Caco-2 (cell line): ENCODE measurements at regions not wholly inside any gene's neighbourhood (a gene's known extent, or its start where the extent isn't known, plus 50 kb on each side); places are given as distances from the start of the nearest gene placed in this dataset.

ENCODE experiments used
- BruUV-seq: library from RNA; stranded (reverse); fragments of 400-500 nt; replicated peaks from 2 replicates; lab custom pipeline; 2021; lab: Mats Ljungman, UMichigan
- CTCF ChIA-PET: fragments of 300-600 bp; sonication (Branson Sonifier 250); formaldehyde crosslinking; loops from one replicate; lab custom pipeline; 2022; ENCODE audit warnings: antibody characterized with exemption; lab: Charles Lee
- POLR2A ChIA-PET: fragments of 300-600 bp; sonication (Branson Sonifier 250); formaldehyde crosslinking; loops from one replicate; lab custom pipeline; 2022; ENCODE audit warnings: antibody characterized with exemption; lab: Charles Lee
- DNase-seq, 2 experiments: peaks; one replicate each; pipeline versions ENCODE4 v3.0.0 to v3.0.0-alpha.2; 2020 to 2022
- H3K27me3 ChIP-seq: replicated peaks from 2 replicates; pipeline ENCODE4 v1.6.0; 2011; ENCODE audit warnings: low read length; ENCODE audit not compliant: control insufficient read depth, insufficient read depth
- H3K36me3 ChIP-seq: 2 replicates; pipeline ENCODE4 v1.5.1; 2011; ENCODE audit warnings: low read length; ENCODE audit not compliant: control insufficient read depth, insufficient read depth
- H3K4me1 ChIP-seq: fragments of 250-450 bp; sonication (Bioruptor Pico); 2 replicates; pipeline ENCODE4 v1.5.1; 2020; ENCODE audit warnings: mild to moderate bottlenecking
- H3K4me3 ChIP-seq: 2 replicates; pipeline ENCODE4 v1.5.1; 2011; ENCODE audit warnings: low read depth, mild to moderate bottlenecking, control low read depth, low read length
- H3K9me3 ChIP-seq: fragments of 250-450 bp; sonication (Bioruptor Pico); 2 replicates; pipeline ENCODE4 v1.5.1; 2020; ENCODE audit warnings: mild to moderate bottlenecking, moderate library complexity
- H3K27ac Mint-ChIP-seq: one replicate; pipeline ENCODE4 v1.8.0; 2022; ENCODE audit warnings: mixed read lengths; ENCODE audit not compliant: unreplicated experiment
- H3K27me3 Mint-ChIP-seq: one replicate; pipeline ENCODE4 v1.8.0; 2022; ENCODE audit warnings: mixed read lengths; ENCODE audit not compliant: insufficient read depth, unreplicated experiment
- H3K36me3 Mint-ChIP-seq: one replicate; pipeline ENCODE4 v1.8.0; 2022; ENCODE audit warnings: mild to moderate bottlenecking, mixed read lengths; ENCODE audit not compliant: insufficient read depth, unreplicated experiment
- H3K4me1 Mint-ChIP-seq: one replicate; pipeline ENCODE4 v1.8.0; 2022; ENCODE audit warnings: low read depth, mixed read lengths; ENCODE audit not compliant: unreplicated experiment
- H3K4me3 Mint-ChIP-seq: one replicate; pipeline ENCODE4 v1.8.0; 2022; ENCODE audit warnings: mild to moderate bottlenecking, moderate library complexity, mixed read lengths; ENCODE audit not compliant: unreplicated experiment
- H3K9me3 Mint-ChIP-seq: one replicate; pipeline ENCODE4 v1.8.0; 2022; ENCODE audit warnings: mixed read lengths; ENCODE audit not compliant: unreplicated experiment
- CTCF ChIP-seq, 2 experiments: fragments of 200-600 bp in 1 of 2; IDR thresholded peaks; 1 replicate in 1 of 2; 2 replicates in 1 of 2; pipeline versions ENCODE4 v1.5.1 to v1.8.0; 2011 to 2022; ENCODE audit warnings: antibody characterized with exemption in 1 of 2, control low read depth in 1 of 2, inconsistent platforms in 1 of 2, low read depth in 1 of 2, low read length in 1 of 2, mild to moderate bottlenecking in 1 of 2, moderate library complexity in 1 of 2; ENCODE audit not compliant: insufficient read depth in 1 of 2, severe bottlenecking in 1 of 2, unreplicated experiment in 1 of 2
- intact Hi-C: fragments of 100-400 bp; cut with micrococcal nuclease; formaldehyde crosslinking; loops from one replicate; pipeline ENCODE4 v1.10.0; 2022; ENCODE audit not compliant: unreplicated experiment

- no peak overlapping the region for H3K4me3 ChIP-seq
- intact Hi-C loops = loop anchor here (10.0 kb wide), 2 partner anchors 96 to 1006 kb away; no protein-coding TSS in a partner anchor
- CTCF ChIA-PET = no interaction called here
- no peaks in the 10 kb centered on the region for H3K9me3 ChIP-seq
- H3K27me3 Mint-ChIP-seq = no peaks in the 10 kb centered on the region
- no peaks in the 10 kb centered on the region for H3K27me3 ChIP-seq
- H3K4me1 ChIP-seq = no peaks in the 10 kb centered on the region
- DNase-seq = no peak
- BruUV-seq = no TSS peak
- H3K27ac Mint-ChIP-seq = no peak overlapping the region
- no peaks in the 10 kb centered on the region for H3K9me3 Mint-ChIP-seq
- POLR2A ChIA-PET = interaction anchor here (0.6 kb wide), 1 partner anchor 786 kb away, joined by 3 read pairs; no protein-coding TSS in a partner anchor
- H3K4me3 Mint-ChIP-seq = no peak overlapping the region
- no peak for TF ChIP-seq CTCF (IDR thresholded peaks at IDR 0.05; ENCODE audit: insufficient read depth in 1 of 2, low read depth in 1 of 2, low read length in 1 of 2, severe bottlenecking in 1 of 2, unreplicated experiment in 1 of 2)
- H3K4me1 Mint-ChIP-seq = no peaks in the 10 kb centered on the region
- H3K36me3 ChIP-seq = no peaks in the 10 kb centered on the region
- no peaks in the 10 kb centered on the region for H3K36me3 Mint-ChIP-seq
Measured at GRCh38 chrX:129111081-129111798, 412.1 kb downstream of the SMARCA1 start.

GRCh38 chrX:129108936-129109335, 414.4 kb downstream of the SMARCA1 start:
- H3K4me3 ChIP-seq = no peak overlapping the region
- H3K27me3 ChIP-seq = no peaks in the 10 kb centered on the region
- no peak overlapping the region for H3K27ac Mint-ChIP-seq
- intact Hi-C loops = no loop called here
- no peaks in the 10 kb centered on the region for H3K9me3 Mint-ChIP-seq
- no peak for DNase-seq
- H3K4me3 Mint-ChIP-seq = no peak overlapping the region
- BruUV-seq = no TSS peak
- H3K9me3 ChIP-seq = no peaks in the 10 kb centered on the region
- no peak for TF ChIP-seq CTCF (IDR thresholded peaks at IDR 0.05; ENCODE audit: insufficient read depth in 1 of 2, low read depth in 1 of 2, low read length in 1 of 2, severe bottlenecking in 1 of 2, unreplicated experiment in 1 of 2)
- no peaks in the 10 kb centered on the region for H3K36me3 Mint-ChIP-seq
- POLR2A ChIA-PET = no interaction called here
- H3K4me1 Mint-ChIP-seq = no peaks in the 10 kb centered on the region
- no peaks in the 10 kb centered on the region for H3K27me3 Mint-ChIP-seq
- H3K36me3 ChIP-seq = no peaks in the 10 kb centered on the region
- H3K4me1 ChIP-seq = no peaks in the 10 kb centered on the region
- CTCF ChIA-PET = no interaction called here

- no peaks in the 10 kb centered on the region for H3K36me3 Mint-ChIP-seq
- no peak for DNase-seq
- ChIA-PET POLR2A (no interaction called here), CTCF (no interaction called here)
- no peak for TF ChIP-seq CTCF (IDR thresholded peaks at IDR 0.05; ENCODE audit: insufficient read depth in 1 of 2, low read depth in 1 of 2, low read length in 1 of 2, severe bottlenecking in 1 of 2, unreplicated experiment in 1 of 2)
- Histone ChIP-seq H3K4me3 (no peak overlapping the region), H3K4me1 (no peaks in the 10 kb centered on the region), H3K9me3 (no peaks in the 10 kb centered on the region), H3K27me3 (no peaks in the 10 kb centered on the region), H3K36me3 (no peaks in the 10 kb centered on the region)
- H3K4me1 Mint-ChIP-seq = peaks cover 9% of the 10 kb centered on the region
- H3K27me3 Mint-ChIP-seq = no peaks in the 10 kb centered on the region
- intact Hi-C loops = no loop called here
- no peaks in the 10 kb centered on the region for H3K9me3 Mint-ChIP-seq
- BruUV-seq = no TSS peak
- no peak overlapping the region for H3K27ac Mint-ChIP-seq
- H3K4me3 Mint-ChIP-seq = no peak overlapping the region
Measured at GRCh38 chrX:129099207-129099606, 424.1 kb downstream of the SMARCA1 start.
